Ovary (tissue), 3 donors: ENCODE measurements at regions not wholly inside any gene's neighbourhood (a gene's known extent, or its start where the extent isn't known, plus 50 kb on each side); places are given as distances from the start of the nearest gene placed in this dataset.

Experiments used
- POLR2A ChIP-seq: fragments of 450-650 bp; IDR thresholded peaks from one replicate; pipeline ENCODE4 v1.6.1; 2017; ENCODE audit warnings: antibody characterized with exemption, mild to moderate bottlenecking, moderate library complexity
- TF ChIP-seq, protein P1 (sequence below), 3 donors: fragments of 450-650 bp in 2 of 3; fragments of 200-600 bp in 1 of 3; IDR thresholded peaks; one replicate each; pipeline versions ENCODE4 v1.5.1 to v1.8.0; 2016 to 2022; ENCODE audit warnings: antibody characterized with exemption in 3 of 3, mild to moderate bottlenecking in 1 of 3
- donor health status: DM: no; HTN: no; CAD: no.

- no peak for TF ChIP-seq POLR2A
- TF ChIP-seq, protein P1, sequence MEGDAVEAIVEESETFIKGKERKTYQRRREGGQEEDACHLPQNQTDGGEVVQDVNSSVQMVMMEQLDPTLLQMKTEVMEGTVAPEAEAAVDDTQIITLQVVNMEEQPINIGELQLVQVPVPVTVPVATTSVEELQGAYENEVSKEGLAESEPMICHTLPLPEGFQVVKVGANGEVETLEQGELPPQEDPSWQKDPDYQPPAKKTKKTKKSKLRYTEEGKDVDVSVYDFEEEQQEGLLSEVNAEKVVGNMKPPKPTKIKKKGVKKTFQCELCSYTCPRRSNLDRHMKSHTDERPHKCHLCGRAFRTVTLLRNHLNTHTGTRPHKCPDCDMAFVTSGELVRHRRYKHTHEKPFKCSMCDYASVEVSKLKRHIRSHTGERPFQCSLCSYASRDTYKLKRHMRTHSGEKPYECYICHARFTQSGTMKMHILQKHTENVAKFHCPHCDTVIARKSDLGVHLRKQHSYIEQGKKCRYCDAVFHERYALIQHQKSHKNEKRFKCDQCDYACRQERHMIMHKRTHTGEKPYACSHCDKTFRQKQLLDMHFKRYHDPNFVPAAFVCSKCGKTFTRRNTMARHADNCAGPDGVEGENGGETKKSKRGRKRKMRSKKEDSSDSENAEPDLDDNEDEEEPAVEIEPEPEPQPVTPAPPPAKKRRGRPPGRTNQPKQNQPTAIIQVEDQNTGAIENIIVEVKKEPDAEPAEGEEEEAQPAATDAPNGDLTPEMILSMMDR (IDR thresholded peaks at IDR 0.05): no peak
These were observed 324.1 kb upstream of the GJE1 start for GRCh38 chr6:141808662-141809061.
